Suprapubic skin (tissue), 4 donors: ENCODE measurements at regions not wholly inside any gene's neighbourhood (a gene's known extent, or its start where the extent isn't known, plus 50 kb on each side); places are given as distances from the start of the nearest gene placed in this dataset.

Experiments used
- POLR2A ChIP-seq, 2 donors: fragments of 450-650 bp; IDR thresholded peaks; one replicate each; pipeline ENCODE4 v1.6.1; 2017; ENCODE audit warnings: antibody characterized with exemption in 2 of 2, mild to moderate bottlenecking in 2 of 2, moderate library complexity in 2 of 2
- POLR2AphosphoS5 ChIP-seq, 3 donors: sonication (generic); formaldehyde crosslinking; IDR thresholded peaks; one replicate each; pipeline ENCODE4 v1.6.1; 2017; ENCODE audit warnings: antibody characterized with exemption in 3 of 3
- TF ChIP-seq, protein P1 (sequence below), 2 donors: fragments of 200-600 bp in 1 of 2; fragments of 450-650 bp in 1 of 2; sonication (generic) in 1 of 2; IDR thresholded peaks; one replicate each; pipeline ENCODE4 v1.5.1; 2016 to 2019; ENCODE audit warnings: antibody characterized with exemption in 2 of 2, mild to moderate bottlenecking in 1 of 2, moderate library complexity in 1 of 2

DNA sequence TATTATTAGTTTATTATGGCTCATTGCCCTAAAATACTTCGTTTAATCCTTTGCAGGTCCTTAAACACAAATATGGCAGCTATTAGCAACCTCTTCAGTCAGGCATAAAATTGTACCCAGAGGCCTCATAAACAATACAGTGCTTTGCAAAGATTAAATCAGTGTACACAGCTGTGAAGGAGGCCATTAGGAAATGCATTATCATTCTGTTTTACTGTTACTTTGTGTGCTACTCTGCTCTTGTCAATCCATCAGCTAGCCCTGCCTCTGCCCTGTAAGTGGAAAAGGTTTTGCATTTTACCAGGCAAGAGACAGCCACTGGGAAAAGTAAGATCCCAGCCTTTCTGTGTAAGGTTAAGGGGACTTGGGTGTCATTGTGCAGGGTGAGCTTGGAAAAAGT is 415.7 kb upstream of the DAB1 start:
- TF ChIP-seq, protein P1, sequence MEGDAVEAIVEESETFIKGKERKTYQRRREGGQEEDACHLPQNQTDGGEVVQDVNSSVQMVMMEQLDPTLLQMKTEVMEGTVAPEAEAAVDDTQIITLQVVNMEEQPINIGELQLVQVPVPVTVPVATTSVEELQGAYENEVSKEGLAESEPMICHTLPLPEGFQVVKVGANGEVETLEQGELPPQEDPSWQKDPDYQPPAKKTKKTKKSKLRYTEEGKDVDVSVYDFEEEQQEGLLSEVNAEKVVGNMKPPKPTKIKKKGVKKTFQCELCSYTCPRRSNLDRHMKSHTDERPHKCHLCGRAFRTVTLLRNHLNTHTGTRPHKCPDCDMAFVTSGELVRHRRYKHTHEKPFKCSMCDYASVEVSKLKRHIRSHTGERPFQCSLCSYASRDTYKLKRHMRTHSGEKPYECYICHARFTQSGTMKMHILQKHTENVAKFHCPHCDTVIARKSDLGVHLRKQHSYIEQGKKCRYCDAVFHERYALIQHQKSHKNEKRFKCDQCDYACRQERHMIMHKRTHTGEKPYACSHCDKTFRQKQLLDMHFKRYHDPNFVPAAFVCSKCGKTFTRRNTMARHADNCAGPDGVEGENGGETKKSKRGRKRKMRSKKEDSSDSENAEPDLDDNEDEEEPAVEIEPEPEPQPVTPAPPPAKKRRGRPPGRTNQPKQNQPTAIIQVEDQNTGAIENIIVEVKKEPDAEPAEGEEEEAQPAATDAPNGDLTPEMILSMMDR (IDR thresholded peaks at IDR 0.05) = no peak
- TF ChIP-seq POLR2A (IDR thresholded peaks at IDR 0.05) (no peak), POLR2AphosphoS5 (IDR thresholded peaks at IDR 0.05) (no peak)
